EH (cell line): ENCODE measurements at regions not wholly inside any gene's neighbourhood (a gene's known extent, or its start where the extent isn't known, plus 50 kb on each side); places are given as distances from the start of the nearest gene placed in this dataset.

ENCODE experiments used
- DNase-seq: peaks from one replicate; pipeline ENCODE4 v3.0.0-alpha.2; 2015; ENCODE audit warnings: low read depth

DNA sequence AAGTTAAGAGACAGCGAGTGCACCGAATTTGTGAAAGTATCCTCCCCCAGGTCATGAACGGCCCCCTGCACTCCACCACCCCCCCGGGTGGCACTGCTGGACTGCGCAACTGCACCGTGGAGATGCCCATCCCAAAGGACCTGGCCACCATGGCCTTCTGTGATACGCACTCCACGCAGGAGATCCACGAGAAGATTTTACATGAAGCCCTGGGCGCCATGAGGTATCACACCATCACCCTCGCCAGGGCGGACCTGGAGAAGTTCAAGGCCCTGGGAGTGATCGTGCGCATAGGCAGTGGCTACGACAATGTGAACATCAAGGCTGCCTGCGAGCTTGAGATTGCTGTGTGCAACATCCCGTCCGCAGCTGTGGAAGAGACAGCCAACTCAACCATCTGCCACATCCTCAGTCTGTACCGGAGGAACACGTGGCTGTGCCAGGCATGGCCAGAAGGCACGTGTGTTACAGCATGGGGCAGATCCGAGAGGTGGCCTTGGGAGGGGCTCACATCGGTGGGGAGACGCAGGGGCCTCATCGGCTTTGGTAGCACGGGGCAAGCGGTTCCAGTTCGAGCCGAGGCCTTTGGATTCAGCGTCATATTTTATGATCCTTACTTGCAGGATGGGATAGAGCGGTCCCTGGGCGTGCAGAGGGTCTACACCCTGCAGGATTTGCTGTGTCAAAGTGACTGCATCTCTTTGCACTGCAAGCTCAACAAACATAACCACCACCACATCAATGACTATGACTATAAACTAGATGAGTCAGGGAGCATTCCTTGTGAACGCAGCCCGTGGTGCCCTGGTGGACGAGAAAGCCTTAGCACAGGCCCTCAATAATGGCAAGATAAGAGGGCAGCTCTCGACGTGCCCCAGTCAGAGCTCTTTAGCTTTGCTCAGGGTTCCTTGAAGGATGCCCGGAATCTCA is 290.8 kb upstream of the MC4R start:
- DNase-seq, result no peak

GRCh38 chr18:60664736-60665135 is 292.2 kb upstream of the MC4R start:
- no peak for DNase-seq

DNA sequence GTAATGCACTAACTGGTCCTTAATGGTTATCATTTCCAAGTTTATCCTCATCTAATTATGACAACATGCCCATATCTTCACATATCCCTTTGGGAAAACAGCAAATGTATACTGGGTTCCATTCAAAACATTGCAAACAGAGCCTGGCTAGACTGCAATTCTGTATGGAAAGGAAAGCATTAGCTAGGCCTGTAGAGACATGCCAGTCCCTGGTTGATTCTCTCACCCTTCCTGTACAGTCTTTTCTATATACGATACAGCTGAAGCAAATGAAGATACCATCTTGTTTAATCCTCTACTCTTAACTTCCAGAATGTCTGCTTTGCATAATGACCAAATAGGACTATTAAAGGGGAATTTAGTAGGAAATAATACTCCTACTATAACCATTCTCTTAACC is 294.4 kb upstream of the MC4R start:
- no peak for DNase-seq

DNA sequence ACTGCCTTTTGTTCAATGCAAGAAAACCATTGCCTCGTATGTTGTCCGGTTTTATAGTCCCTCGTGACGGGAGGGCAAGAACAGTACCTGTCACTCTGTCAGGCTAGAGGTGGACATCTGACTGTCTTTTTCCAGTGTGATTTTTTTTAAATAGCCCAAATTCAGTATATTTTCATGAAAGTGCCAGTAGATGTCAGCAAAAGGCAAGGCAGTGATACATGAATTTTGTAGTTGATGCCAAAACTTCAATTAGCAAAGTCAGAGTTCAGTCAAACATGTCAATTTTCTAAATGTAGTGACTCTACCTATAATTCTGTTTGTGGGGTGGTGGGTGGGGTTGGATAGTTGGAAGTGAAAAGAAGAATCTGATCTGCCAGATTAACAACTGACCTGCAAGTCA is 296.0 kb upstream of the MC4R start:
- no peak for DNase-seq

DNA sequence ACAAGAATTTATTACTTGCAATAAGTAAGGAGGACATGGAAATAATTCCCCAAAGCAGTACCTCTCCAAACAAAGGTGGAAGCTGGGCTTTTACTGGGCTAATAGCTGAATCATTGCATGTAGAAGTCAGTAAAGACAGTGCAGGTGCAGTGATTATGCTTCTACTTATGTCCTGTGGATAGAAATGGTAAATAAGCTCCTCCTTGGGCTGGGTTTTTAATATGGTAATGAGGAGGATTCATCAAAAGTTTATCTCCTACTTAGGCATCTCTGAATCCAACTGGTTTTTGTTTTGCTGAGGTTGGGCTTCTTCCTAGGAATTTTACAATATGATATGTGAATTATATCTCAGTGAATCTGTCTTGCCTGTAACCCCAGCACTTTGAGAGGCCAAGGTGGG is 297.4 kb upstream of the MC4R start:
- DNase-seq, result no peak

DNA sequence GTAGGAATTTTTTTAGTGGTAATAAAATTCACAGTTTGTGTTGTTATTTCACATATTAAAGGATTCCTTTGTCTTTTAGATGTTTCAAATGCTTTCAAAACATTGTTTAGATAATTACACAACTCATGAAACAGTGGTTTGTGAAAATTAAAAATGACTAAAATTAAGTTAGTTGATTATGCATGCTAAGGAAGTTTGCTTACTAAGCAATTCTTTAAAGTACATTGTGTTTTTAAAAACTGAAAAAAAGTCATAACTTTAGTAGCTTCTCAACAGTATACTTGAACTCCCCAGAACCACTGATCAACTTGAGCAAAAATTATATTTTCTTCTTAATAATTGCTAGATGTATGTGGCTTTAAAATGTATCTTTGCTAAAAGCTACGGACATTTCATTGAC is 298.4 kb upstream of the MC4R start:
- no peak for DNase-seq

- no peak for DNase-seq
Measured at GRCh38 chr18:60675126-60675525, 302.6 kb upstream of the MC4R start.

- no peak for DNase-seq
Measured at GRCh38 chr18:60675801-60676200, 303.2 kb upstream of the MC4R start.

- DNase-seq, result no peak
Measured at GRCh38 chr18:60676815-60677214, 304.2 kb upstream of the MC4R start.

DNA sequence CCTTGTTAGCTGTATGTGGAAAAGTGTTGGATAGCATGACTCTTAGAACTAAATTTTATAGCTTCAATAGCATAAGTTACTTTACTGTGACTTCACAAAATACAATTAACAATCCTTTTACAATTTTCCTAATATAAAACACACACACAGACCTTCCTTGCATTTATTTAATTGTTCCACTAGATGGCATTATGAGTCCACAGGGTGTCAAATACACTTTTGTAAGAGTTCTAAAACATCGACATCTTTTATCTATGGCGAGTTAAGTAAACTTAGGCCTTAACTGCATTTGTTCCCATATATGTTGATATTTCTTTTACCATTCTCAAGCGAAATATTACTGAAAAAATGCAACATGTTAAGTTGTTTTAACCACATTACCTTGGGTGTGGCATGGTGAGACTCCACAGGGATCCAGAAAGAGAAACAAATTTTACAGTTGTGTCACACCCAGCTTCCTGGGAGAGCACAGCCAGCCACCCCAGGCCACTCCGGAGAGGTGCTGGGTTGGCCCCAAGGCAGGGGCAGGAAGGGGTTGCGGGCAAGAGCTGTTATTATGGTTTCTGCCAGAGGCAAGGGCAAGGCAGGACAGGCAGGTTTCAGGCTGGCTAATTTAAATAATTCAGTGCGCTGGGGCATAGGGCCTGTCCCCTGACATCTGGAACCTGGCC is 312.4 kb upstream of the MC4R start:
- DNase-seq, result peak; percentile 9

GRCh38 chr18:60686142-60686541 is 313.6 kb upstream of the MC4R start:
- DNase-seq, result no peak

DNA sequence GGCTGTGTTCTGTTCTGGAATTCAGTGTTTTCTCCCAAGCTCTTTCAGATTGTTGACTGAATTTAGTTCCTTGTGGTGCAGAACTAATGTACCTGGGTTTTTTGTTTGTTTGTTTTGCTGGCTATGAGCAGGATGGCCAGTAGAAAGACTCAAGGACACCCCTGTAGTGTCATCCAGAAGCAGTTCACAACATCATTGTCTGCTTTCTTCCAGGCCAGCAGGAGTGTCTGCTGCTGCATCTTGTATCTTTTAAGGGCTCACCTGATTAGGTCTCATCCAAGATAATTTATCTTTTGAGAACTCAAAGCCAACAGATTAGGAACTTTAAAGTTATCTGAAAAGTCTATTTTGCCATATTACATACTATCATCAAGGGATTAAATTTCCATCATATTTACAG is 318.5 kb upstream of the MC4R start:
- no peak for DNase-seq

DNA sequence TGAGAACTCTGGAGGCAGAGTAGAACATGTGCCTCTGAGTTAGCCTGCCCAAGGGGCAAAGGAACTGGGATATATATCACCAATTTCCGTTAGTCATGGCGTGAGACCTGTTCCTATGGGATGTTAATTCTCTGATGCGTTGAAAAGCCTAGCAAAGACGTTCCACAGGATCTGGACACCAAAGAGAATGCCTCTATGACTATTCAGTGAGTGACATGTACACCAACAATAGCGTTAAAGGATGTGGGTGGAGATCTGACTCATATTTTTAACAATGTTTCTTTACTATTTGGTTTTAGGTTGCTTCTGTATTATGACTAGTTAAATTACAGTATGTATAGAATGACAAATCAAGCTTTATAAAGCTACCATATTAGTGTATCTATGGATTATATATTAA is 320.9 kb upstream of the MC4R start:
- DNase-seq, result no peak

DNA sequence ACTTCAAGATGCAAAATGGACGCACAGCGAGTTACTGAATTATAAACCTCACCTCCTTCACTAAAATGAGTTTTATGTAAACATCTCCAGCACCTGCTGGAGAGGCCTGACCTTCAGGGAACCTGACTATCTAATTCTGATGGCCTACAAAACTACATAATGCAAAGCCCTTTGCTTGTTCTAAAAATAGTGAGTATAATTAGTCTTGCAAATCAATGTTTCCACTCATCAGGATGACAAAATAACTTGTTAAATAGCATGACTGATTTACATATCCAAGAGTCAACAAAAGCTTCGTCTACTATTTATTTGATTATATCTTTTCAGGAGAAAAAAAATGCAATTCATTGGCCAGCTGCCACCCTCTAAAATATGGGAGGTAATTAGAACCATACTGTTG is 326.3 kb upstream of the MC4R start:
- no peak for DNase-seq

GRCh38 chr18:60722742-60723141 is 350.2 kb upstream of the MC4R start:
- no peak for DNase-seq

DNA sequence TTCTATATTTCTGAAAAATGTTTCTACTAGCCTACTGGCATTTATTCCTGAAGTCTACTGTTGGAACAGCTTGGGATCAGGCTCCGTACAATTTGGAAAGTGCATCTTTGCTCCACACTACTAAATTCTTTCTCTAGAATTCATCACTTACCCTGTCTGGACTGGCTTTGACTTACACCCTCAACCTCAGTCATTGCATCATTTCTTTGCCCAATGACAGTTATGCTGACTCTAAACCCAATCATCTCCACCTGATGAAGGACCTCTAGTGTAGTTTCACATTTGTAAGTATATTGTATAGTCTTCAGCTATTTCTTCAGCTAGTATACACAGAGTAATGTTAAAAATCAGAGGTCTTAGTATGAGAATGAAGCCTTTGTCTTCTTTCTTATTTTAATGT is 359.6 kb upstream of the MC4R start:
- DNase-seq, result no peak

- DNase-seq, result no peak
Measured at GRCh38 chr18:60739212-60739611, 366.6 kb upstream of the MC4R start.

- no peak for DNase-seq
Measured at GRCh38 chr18:60740313-60740712, 367.7 kb upstream of the MC4R start.

DNA sequence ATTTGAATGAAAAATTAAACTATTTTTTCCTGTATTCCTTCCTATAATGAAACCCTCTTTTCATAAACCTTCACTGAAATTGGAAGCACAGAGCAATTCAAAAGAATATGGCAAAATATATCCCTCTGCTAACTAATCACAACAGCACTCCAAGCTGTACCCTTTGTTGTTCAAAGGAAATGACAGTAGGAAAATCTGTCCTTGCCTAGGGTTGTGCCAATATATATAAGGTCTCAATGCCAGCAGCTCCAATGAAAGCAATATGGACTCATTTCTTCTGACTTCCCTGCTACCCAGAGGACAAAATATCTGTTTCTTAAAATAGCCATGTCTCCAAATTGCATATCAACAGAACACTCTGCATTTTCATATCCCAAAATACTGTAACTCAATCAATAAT is 373.9 kb upstream of the MC4R start:
- DNase-seq, result no peak

GRCh38 chr18:60746919-60747318 is 374.3 kb upstream of the MC4R start:
- DNase-seq, result no peak

DNA sequence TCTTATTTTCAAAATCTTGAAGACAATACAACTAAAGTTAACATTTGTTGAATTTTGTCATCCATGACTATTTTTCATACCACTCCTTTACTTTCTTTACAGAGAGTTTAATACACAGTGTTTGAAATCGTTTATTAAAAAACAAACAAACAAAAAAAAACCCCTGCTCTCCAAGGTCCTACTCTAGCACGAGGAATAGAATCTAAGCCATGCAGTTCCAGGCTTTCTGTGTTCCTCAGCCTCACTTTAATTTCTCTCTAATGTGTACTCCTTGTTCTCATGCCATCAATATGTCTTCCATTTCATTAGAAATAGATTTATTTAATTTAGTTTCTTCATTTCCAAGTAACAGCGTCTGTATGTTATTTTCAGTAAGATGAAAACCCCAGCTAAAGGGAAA is 381.2 kb upstream of the MC4R start:
- DNase-seq, result no peak

DNA sequence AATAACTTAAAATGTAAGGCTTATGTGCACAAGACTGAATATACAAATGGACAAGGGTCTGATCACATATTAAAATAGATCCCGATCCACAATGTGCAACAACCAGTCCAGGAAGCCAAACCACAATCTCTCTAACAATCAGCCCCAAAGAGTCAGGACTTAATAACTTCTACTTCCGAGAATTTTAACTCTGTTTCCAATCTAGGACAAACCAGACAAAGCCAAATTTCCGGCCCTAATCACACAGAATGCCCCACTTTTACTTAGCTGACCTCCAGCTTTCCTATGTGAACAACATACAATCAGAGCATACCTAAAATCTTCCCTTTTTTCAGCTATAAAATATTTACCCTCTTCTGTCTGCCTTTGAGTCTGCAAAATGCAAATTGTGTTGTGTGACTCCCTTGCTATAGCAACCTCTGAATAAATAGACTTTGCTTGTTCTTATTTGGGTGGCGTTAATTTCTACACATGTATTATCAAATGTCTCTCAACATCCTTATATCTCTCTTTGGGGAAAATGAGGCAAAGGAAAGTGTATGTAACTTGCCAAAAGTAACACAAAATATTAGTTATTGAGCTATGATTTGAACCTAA is 381.9 kb upstream of the MC4R start:
- no peak for DNase-seq

- DNase-seq, result no peak
Measured at GRCh38 chr18:60755134-60755533, 382.6 kb upstream of the MC4R start.
